ENCODE measurements at regions not wholly inside any gene's neighbourhood (a gene's known extent, or its start where the extent isn't known, plus 50 kb on each side); places are given as distances from the start of the nearest gene placed in this dataset.

- in situ Hi-C loops (cut with MboI; ENCODE audit: low sequenced_read_pairs), result no loop called here
- CTCF ChIA-PET, result no interaction called here
Observed at GRCh38 chr3:166481340-166481739, 644.1 kb upstream of the BCHE start.

More at GRCh38 chr3:166481340-166481739, 644.1 kb upstream of the BCHE start:
- H2BK20ac ChIP-seq (ENCODE audit: low read depth, low read length), result no peak overlapping the region
- H3K18ac ChIP-seq (ENCODE audit: low read depth, low read length), result no peak overlapping the region
- no peak overlapping the region for H3K23ac ChIP-seq (ENCODE audit: low read depth, low read length)
- BruUV-seq (replicated peaks), result no TSS peak
- no peaks in the 10 kb centered on the region for H3K4me1 ChIP-seq (ENCODE audit: control insufficient read depth, insufficient read depth, low read length)
- H2BK15ac ChIP-seq (ENCODE audit: low read depth, low read length), result no peak overlapping the region
- H3K56ac ChIP-seq (ENCODE audit: extremely low read depth, insufficient read depth, low read length), result no peak overlapping the region
- H3K9me1 ChIP-seq (ENCODE audit: insufficient read depth, low read length), result no peaks in the 10 kb centered on the region
- no peak overlapping the region for H3K4me2 ChIP-seq (ENCODE audit: low read depth, low read length)
- H2BK5ac ChIP-seq (ENCODE audit: low read depth, low read length, poor library complexity, severe bottlenecking), result no peak overlapping the region
- H3K4ac ChIP-seq (ENCODE audit: low read depth, low read length), result no peak overlapping the region
- no peak overlapping the region for H3K9ac ChIP-seq (ENCODE audit: low read depth, low read length)
- H2AK9ac ChIP-seq (replicated peaks; ENCODE audit: low read depth, low read length, poor library complexity), result no peak overlapping the region
- H3K14ac ChIP-seq (replicated peaks; ENCODE audit: low read depth, low read length), result no peak overlapping the region
- no peak overlapping the region for H4K8ac ChIP-seq (ENCODE audit: low read depth in 2 of 2, low read length in 2 of 2)
- H2AK5ac ChIP-seq (ENCODE audit: low read depth, low read length), result no peak overlapping the region
- dilution Hi-C loops (cut with HindIII; ENCODE audit: low sequenced_read_pairs, unreplicated experiment), result no loop called here
- DNase-seq, result no peak
- TF ChIP-seq RCOR1 (IDR thresholded peaks at IDR 0.05; ENCODE audit: insufficient replicate concordance, low read length) (no peak), FOS (IDR thresholded peaks at IDR 0.05; ENCODE audit: low read depth, low read length) (no peak), MAZ (IDR thresholded peaks at IDR 0.05; ENCODE audit: borderline replicate concordance, low read depth, low read length) (no peak), NFE2L2 (IDR thresholded peaks at IDR 0.05; ENCODE audit: low read depth, low read length) (no peak), BHLHE40 (IDR thresholded peaks at IDR 0.05; ENCODE audit: low read depth, low read length) (no peak), SMC3 (IDR thresholded peaks at IDR 0.05; ENCODE audit: low read depth, low read length) (no peak), CHD1 (IDR thresholded peaks at IDR 0.05; ENCODE audit: low read depth, low read length) (no peak), CTCF (conservative IDR thresholded peaks at IDR 0.05; ENCODE audit: low read depth, low read length) (no peak), RAD21 (IDR thresholded peaks at IDR 0.05; ENCODE audit: low read length) (no peak), MXI1 (IDR thresholded peaks at IDR 0.05; ENCODE audit: borderline replicate concordance, low read depth, low read length) (no peak), CEBPB (IDR thresholded peaks at IDR 0.05; ENCODE audit: low read depth, low read length) (no peak), MAFK (IDR thresholded peaks at IDR 0.05; ENCODE audit: low read depth, low read length) (no peak), USF2 (IDR thresholded peaks at IDR 0.05; ENCODE audit: low read depth, low read length) (no peak), RFX5 (IDR thresholded peaks at IDR 0.05; ENCODE audit: low read depth, low read length) (no peak), POLR2A (IDR thresholded peaks at IDR 0.05; ENCODE audit: low read depth, low read length) (no peak)
- TF ChIP-seq, protein P1, sequence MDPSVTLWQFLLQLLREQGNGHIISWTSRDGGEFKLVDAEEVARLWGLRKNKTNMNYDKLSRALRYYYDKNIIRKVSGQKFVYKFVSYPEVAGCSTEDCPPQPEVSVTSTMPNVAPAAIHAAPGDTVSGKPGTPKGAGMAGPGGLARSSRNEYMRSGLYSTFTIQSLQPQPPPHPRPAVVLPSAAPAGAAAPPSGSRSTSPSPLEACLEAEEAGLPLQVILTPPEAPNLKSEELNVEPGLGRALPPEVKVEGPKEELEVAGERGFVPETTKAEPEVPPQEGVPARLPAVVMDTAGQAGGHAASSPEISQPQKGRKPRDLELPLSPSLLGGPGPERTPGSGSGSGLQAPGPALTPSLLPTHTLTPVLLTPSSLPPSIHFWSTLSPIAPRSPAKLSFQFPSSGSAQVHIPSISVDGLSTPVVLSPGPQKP (IDR thresholded peaks at IDR 0.05; ENCODE audit: borderline replicate concordance, low read depth, low read length), result no peak
- no peaks in the 10 kb centered on the region for H3K79me1 ChIP-seq (ENCODE audit: low read depth in 1 of 2, low read length in 2 of 2)
- no peak overlapping the region for H3K4me3 ChIP-seq (ENCODE audit: insufficient read depth, low read depth, low read length)
- no peak overlapping the region for H3K27ac ChIP-seq (ENCODE audit: insufficient read depth, low read length)
- no peaks in the 10 kb centered on the region for H3K36me3 ChIP-seq (ENCODE audit: control insufficient read depth, insufficient read depth, low read length)
- peaks cover 2% of the 10 kb centered on the region; the same call in 1 of the 2 replicates for H3K9me3 ChIP-seq (ENCODE audit: control insufficient read depth, insufficient read depth, low read length)
- intact Hi-C loops (cut with micrococcal nuclease), result no loop called here
- no peak overlapping the region for H4K5ac ChIP-seq (ENCODE audit: low read depth, low read length)
- POLR2A ChIA-PET (ENCODE audit: unreplicated experiment), result no interaction called here
- no peaks in the 10 kb centered on the region for H4K20me1 ChIP-seq (ENCODE audit: insufficient read depth, low read length)
- ATAC-seq (ENCODE audit: low read depth), result no peak
- no peaks in the 10 kb centered on the region for H3K27me3 ChIP-seq (ENCODE audit: control insufficient read depth, insufficient read depth, low read length)
- no peak overlapping the region for H2BK120ac ChIP-seq (ENCODE audit: low read depth, low read length)
- H4K91ac ChIP-seq (ENCODE audit: insufficient read depth, low read depth, low read length), result no peak overlapping the region
- H2AFZ ChIP-seq (replicated peaks; ENCODE audit: low read length, poor library complexity), result no peak overlapping the region

Measured in IMR-90 (cell line).